NCI-H1092 (cell line): ENCODE measurements at regions not wholly inside any gene's neighbourhood (a gene's known extent, or its start where the extent isn't known, plus 50 kb on each side); places are given as distances from the start of the nearest gene placed in this dataset.
A peak's percentile ranks its signal among the peaks of the same experiment; 100 is the strongest.
"Not testable (repeated sequence)": the region's sequence is repeated elsewhere in the genome, so short reads cannot be mapped to it uniquely, and the experiment has no call there.

Experiments
- DNase-seq: peaks from one replicate; lab custom pipeline; 2025; lab: John Stamatoyannopoulos, UW

DNA sequence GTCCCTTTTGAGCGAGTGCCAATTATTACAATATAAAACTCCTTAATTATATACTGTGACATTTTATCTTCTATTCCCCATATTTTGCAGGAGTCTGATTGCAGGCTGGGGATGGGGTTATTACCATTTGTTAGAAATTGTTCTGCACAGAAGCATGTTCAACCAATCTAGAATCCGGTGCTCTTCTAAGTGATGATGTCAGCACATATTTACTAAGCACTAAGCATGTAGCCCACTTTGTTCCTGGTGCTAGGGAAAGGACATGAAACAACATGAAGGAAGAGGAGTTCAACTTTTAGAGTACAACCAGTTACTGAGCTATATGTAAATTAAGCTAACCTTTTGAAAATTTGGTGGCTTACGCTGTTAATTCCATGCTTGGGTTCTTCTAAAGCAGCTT lies 52.8 kb upstream of the IL1RAPL2 start:
- no peak for DNase-seq

DNA sequence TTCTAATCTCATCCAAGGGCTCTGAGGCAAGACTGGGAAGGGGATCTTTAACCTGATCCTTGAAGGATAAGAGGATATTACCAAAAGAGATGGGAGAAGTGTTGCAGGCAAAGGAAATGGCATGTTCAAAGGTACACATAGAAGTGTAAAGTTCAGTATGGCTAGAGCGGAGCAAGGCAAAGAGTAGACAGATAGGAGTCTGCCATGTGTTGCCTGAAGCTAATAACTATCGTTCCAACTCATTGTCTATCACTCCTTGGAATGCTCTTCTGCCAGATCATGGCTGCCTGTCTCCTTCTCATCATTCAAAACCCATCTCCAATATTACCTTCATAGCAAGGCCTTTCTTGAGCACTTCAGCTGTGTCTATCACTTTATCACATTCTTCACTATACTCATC lies 55.2 kb upstream of the IL1RAPL2 start:
- DNase-seq = no peak

DNA sequence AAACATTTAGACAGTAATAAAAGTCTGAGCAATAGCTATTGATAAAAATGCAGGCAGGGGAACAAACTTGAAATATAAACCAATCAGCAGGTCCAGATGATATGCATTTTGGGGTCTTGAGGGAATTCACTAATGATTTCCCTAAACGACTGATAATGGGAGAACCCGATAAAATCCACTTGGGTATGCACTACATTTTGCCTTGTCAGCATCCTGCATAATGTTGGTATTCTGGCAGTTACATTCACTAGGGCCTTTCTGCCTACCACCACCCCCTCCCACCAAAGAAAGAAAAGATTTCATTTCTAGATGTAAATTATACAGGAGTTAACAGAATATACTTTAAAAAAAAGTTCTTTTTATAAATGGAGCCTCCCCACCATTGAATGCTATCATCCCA lies 63.5 kb upstream of the IL1RAPL2 start:
- no peak for DNase-seq

DNA sequence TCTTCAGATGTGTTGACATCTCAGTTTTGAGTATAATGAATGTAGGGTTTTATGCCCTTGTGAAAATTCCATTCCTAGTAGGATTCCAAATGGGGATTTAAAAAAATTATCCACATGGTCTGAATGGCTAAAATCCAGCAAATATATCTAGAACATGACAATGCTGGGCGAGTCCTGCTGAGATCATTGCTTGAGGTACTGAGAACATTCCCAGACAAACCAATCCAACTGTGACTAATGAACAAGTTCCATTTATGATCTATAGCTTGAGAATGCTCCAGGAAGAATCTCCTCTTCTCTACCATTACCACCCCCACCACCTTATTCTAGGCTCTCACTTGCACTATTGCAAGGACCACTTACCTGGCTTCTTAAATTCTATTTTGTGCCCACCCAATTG lies 77.2 kb upstream of the IL1RAPL2 start:
- no peak for DNase-seq

DNA sequence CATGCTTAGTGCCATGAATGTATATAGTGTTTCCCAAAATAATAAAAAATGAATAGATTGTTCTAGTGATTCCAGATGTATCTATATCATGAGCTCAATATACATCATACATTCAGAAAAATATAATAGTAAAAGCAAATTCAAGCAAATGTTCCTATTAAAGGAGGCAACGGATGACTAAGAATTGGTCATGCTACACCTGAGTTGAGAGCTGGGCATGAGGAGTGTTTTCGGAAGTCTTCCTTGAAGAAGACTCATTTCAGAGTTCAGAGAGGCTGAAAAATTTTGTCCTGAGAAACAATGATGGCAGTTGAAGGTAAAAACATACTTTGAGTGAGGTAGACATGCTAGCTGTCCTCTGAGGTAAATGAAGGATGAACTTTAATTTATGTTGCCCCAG lies 79.3 kb upstream of the IL1RAPL2 start:
- no peak for DNase-seq

DNA sequence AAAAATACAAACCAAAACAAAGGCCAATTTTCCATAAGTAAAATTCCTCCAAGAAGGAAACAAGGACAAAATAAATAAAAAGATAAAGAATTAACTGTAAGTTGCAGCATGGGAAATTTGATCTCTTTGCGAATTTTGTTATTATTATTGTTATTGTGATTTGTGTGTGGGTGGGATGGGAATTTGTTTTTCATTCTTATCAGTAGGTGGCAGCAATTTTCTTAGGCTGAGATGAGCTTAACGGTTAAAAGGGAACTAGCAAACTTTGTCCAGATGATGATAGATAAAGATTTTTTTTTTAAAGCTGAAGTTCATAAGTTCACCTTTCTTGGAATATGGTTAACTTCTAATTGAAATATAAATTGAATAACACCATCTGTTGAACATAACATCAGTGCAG lies 83.2 kb upstream of the IL1RAPL2 start:
- no peak for DNase-seq

DNA sequence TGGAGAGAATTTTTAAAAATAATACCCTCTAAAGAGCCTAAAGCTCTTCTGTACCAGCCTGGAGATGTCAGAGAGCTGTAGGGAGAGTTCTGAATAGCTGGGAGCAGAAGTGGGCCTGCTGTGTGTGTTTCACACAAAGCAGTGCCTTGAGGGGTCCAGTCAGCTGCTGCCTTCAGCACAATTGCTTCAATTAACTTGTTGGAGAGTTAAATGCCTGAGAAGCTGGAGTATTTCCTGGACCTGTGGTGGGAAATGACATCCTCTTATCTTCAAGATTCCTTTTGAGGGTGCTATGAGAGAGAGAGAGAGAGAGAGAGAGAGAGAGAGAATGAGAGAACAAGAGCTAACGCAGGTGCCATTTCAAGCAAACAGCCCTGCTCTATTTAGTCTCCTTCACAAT lies 96.2 kb upstream of the IL1RAPL2 start:
- no peak for DNase-seq

DNA sequence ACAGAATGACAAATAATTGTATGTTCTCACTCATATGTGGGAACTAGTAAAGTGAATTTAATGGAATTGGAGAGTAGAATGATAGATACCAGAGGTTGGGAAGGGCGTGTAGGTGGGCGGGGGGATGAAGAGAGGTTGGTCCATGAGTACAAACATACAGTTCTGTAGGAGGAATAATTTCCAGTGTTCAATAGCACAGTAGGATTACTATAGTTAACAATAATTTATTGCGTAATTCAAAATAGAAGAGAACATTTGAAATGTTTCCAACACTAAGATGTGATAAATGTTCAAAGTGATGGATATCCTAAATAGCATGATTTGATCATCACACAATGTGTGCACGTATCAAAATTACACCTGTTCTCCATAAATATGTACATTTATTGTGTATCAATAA lies 106.2 kb upstream of the IL1RAPL2 start:
- no peak for DNase-seq

DNA sequence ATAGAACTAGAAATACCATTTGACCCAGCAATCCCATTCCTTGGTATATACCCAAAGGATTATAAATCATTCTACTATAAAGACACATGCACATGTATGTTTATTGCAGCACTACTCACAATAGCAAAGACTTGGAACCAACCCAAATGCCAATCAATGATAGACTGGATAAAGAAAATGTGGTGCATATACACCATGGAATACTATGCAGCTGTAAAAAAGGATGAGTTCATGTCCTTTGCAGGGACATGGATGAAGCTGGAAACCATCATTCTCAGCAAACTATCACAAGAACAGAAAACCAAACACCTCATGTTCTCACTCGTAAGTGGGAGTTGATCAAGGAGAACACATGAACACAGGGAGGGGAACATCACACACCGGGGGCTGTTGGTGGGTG lies 108.9 kb upstream of the IL1RAPL2 start:
- not testable (repeated sequence) for DNase-seq

DNA sequence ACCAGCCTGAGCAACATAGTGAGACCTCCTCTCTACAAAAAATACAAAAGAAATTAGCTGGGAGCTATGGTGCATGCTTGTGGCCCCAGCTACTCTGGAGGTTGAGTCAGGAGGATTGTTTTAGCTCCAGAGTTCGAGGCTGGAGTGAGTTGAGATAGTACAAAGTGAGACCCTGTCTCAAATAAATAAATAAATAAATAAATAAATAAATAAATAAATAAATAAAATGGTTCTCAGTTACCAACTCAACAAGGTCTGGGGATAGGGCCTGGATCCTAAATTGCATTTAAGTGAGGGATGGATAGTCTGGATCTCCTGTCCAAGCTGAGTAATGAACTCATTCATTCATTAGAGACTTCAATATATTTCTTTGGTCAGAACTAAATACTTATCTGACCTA lies 115.7 kb upstream of the IL1RAPL2 start:
- DNase-seq = no peak

DNA sequence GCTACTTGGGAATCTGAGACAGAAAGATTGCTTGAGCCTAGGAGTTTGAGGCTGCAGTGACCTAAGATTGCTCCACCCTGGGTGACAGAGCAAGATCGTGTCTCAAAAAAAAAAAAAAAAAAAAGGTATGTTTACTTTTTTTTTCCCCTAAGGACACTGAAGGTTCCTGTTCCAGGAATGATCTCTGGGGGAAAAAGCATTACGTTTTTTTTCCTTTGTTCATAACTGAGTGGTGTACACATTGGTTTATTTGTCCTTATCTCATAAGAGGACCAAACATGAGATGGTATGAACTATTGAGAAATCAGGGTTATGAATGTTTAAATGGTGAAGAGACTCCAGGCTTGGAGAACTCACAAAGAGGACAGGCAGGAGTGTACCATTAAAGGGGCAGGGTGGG lies 120.4 kb upstream of the IL1RAPL2 start:
- DNase-seq = no peak

DNA sequence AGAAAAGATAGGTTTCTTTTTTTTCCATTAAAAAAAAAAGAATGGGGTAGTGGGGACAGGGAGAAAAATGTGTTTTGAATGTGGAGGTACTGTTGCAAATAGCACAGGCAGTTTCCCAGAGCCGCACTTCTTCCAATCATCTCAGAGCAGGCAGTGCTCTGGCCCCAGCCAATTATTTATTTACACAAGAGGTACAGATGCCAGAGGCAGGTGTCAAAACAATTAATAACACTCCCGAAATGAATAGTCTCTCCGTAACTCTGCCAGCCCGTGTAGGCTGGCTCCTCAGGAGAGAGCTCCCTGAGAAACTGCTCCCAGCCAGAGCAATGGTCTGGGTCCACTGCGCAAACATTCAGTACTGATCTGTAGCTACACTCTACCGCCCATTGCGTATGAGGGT lies 130.8 kb upstream of the IL1RAPL2 start:
- DNase-seq = peak; percentile 12

DNA sequence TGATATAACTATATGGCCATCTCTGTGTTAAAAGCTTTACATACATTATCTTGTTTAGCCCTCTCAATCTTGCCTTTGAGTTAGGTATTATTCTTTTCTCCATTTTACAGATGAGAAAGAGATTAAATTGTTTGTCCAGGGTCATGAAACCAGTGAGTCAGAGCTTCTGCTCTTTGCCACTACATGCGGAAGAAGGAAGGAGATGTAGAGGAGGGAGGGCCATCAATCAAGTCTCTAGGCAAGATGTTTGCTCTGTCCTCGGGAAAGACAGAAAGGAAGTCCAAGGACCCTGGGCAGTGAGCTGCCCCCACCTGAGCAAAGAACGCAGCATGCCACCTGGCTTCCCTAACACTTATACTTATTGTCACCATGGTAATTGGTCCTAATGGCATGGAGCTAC lies 133.7 kb upstream of the IL1RAPL2 start:
- DNase-seq = no peak

DNA sequence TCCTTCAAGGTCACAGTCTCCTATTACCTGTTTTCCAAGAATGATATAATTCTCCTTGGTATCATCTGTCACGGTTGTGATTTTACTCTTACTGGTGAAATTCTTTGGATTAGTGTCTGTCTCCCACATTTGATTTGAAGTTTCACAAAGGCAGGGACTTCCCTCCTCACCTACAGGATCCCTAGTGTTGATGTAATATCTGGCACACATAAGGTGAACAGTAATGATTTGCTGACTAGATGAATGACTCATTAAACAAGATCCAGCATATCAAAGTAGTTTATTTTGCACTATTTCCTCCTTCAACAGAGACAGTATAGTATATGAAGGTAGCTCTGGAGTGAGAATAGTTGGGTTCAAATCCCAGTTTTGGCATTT lies 135.3 kb upstream of the IL1RAPL2 start:
- DNase-seq = no peak

DNA sequence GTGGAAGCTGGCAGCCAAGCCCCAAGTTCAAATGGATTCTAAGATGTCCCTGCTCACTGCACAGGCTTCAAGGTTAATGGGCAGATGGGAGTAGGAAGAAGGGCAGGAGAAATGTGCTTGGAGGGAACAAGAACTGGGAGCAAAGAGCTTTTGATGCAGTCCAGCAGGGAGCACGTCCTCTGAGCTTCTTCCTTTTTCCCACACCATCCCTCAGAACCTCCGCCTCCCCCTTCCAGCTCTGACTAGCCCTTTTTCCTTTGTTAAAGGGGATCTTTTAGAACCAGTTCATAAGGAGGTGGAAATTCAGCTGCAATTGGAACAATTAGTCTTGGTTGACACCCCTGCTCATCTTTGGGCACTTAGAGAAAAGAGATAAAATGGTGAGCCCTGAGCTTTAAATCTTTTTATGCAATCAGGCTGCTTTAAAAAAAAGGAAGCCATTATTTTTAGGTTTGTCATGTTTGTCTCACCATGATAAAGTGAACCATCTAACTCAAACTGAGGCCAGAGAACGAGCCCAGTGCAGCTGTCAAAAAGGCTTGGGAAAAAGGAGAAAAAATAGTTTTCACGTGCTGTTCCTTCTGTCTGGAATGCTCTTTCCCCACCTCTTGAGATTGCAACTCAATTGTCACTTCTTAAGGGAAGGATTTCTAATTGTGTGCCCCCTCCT lies 135.8 kb upstream of the IL1RAPL2 start:
- DNase-seq = no peak

DNA sequence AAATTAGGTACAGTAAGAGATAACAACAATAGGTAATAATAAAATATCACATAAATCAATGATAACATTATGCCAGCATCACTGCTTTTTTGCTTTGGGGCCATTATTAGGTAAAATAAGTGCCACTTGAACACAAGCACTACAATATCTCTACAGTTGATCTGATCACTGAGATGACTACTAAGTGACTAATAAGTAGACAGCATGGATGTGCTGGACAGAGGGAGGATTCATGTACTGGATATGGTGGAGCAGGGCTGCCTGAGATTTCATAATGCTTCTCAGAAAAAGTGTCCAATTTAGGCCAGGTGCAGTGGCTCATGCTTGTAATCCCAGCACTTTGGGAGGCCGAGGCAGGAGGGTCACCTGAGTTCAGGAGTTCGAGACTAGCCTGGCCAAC lies 137.8 kb upstream of the IL1RAPL2 start:
- no peak for DNase-seq

DNA sequence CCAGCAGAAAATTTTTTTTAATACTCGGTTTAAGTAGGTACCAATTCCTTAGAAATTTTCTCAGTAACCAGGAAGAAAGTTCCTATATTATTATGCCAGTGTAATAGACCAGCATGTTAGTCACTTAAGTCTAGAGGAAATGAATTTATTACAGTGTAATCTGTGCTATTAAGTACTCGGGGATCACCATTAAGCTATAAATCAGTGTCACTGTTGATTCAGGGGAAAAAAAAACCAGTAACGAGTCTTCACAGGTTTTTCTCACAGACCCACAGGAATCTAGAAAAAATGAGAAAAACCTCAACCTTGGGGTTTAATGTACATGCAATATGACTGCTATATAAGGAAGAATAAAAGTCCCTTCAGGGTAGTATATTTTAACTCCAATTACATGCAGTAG lies 138.3 kb upstream of the IL1RAPL2 start:
- DNase-seq = no peak

DNA sequence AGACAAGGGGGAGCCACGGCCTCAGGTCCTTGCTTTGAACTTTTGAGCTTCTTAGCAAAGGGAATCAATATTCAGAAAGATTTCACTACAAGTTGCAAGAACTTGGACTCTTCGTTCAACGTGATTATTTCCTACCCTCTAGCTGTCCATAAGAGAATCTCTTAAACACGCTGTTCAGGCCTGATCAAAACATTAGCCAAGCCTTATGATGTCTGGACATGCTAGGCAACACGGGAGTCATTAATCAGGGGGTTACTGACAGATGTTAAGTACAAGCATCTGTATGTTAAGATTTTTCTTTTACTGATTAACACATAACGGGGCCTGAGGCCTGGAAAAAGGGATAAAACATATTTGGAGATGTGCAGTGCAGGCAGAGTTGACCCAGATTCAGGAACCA lies 138.9 kb upstream of the IL1RAPL2 start:
- no peak for DNase-seq

DNA sequence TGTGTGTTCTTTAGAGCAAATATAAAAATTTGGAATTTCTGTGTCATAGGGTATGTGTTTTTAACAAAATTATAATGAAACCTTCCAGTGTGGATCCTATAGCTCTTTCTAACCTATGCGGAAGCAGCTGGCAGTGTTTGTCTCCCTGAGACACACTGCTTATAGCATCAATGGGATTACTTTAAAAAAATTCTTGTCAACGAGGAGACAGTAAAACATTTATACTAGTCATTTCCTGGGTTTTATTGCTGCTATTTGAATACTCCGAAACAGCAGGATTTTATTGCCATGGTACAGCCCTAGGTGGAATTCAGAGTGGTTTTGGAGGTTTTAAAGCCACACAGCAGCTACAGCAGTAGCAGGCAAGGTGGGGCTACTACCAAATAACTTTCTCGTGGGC lies 145.1 kb upstream of the IL1RAPL2 start:
- DNase-seq = no peak

DNA sequence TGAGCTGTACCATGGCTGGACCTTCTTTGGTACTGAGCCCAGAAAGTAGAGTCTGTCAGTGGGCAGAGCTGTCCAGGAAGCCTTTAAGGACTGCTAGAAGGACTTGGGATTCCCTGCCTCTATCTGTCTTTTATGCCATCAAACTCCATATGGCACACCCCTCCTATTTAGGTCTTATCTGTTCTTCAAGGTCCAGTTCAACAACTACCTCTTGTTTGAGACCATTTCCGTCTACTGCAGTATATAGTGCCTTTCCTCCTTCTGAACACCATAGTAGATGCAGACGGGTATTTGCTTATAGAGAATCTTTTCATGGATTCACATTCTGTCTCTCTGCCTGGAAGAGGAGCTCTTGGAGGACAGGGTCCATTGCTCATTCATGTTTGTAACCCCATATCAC lies 146.1 kb upstream of the IL1RAPL2 start:
- no peak for DNase-seq

DNA sequence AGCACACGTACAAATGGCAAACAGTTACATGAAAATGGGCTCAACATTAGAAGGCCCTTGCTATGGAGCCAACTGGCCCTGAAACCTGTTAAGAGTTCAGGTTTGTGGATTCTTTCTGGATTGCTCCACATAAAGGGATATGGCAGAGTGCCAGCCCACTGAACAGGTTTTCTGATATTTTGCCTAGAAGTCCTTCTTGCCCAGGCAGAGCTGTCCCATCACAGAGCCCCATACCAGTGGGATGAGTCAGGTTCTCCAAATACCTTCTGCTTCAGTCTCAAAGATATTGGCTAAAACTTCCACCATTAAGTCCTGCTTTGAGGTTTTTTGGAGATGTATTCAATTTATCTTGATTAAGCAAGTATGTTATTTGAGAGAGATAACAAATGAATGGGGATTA lies 146.8 kb upstream of the IL1RAPL2 start:
- DNase-seq = no peak

DNA sequence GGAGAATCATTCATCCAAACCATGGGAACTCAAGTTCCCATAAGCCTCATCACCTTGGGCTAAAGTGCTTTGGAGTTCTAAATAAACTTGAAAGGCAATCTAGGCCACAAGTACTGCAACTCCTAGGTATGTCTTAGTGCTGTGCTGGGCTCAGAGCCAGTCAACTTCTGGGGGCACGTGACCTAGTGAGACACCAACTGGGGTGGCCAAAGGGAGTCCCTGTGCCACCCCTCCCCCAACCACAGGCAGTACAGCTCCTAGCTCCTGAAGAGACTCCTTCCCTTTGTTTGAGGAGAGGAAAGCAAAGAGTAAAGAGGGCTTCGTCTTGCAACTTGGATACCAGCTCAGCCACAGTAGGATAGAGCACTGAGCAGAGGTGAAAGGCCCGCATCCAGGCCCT lies 154.2 kb upstream of the IL1RAPL2 start:
- no peak for DNase-seq

DNA sequence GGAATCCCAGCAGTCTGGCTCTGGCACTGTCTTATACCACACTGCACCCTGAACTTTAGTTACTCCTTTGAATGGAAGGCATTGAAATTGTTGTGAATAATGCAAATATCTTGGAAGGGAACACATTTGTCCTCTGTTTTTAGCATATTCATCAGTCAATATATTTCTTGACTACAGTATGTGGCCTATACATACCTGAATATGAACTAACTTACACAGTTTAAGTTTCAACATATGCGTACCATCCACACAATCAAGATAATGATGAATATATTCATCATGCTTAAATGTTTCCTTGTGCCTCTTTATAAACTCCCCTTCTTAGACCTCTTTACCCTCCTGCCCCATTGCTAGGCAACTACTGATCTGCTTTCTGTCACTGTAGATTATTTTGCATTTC lies 145.7 kb upstream of the ESX1 start:
- no peak for DNase-seq

DNA sequence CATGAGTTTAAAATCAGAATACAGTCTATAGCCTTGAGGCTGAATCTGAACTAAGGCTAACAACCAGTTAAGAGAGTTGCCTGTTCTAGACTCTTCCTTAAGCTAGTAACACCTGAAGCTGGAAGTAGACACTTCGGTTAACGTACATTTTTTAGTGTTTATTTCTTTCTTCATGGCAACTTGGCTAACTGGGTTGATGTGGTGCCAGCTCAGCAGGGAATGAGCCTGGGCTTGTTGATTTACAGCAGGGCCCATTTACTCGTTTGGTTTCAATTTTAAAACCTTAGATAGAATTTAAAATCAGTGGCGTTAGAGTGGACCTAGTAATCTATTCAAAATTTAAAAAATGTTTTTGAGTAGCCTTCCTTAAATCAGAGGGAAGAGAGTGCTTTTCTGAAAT lies 137.6 kb upstream of the ESX1 start:
- DNase-seq = no peak

DNA sequence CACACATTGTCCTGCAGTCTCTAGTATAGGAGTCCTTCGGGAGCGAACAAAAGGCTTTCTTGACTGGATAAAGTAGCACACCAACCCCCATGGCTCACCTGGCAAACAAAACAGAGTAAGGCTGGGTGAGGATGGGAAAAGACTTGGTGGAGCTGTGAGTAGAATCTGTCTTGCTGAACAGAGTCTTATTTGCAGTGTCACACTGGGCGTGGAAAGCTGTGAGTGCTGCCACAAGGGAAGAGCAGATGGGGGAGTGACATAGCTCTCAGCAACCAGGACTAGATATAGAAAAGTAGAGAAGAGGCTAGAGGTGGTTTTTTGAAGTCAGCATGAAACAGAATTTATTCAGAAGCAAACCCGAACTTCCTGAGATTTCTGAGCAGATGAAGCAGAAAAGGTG lies 137.2 kb upstream of the ESX1 start:
- no peak for DNase-seq
